ENCODE measurements at regions not wholly inside any gene's neighbourhood (a gene's known extent, or its start where the extent isn't known, plus 50 kb on each side); places are given as distances from the start of the nearest gene placed in this dataset.

DNA sequence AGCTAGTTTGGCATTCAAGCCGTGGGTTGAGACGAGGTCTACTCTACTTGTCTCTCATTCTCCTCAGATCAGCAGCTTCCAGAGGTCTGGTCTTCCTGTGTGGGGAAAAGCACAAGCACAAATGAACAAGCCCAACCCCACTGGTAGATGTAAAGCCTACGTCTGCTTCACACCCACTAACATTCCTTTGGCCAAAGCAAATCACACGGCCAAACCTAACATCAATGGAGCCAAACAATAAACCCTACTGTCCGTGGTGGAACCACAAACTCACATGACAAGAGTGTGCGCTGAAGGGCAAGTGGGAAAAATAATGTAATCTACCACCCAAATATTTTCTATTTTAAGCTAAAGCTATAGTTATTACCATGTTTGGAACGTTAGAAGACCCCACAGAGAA lies 179.3 kb upstream of the MGAT5 start:
- Histone ChIP-seq H3K36me3 (ENCODE audit: control insufficient read depth, insufficient read depth, low read length, severe bottlenecking) (no peaks in the 10 kb centered on the region), H3K27me3 (replicated peaks; ENCODE audit: control insufficient read depth, insufficient read depth, low read length) (peaks cover 4% of the 10 kb centered on the region), H3K9me3 (ENCODE audit: control insufficient read depth, low read length) (no peaks in the 10 kb centered on the region), H3K9ac (ENCODE audit: low read length) (no peak overlapping the region), H3K4me3 (ENCODE audit: low read length) (no peak overlapping the region), H3K4me1 (ENCODE audit: control insufficient read depth, insufficient read depth, low read length) (peaks cover 30% of the 10 kb centered on the region)
- no peak for DNase-seq (ENCODE audit: low read depth)

DNA sequence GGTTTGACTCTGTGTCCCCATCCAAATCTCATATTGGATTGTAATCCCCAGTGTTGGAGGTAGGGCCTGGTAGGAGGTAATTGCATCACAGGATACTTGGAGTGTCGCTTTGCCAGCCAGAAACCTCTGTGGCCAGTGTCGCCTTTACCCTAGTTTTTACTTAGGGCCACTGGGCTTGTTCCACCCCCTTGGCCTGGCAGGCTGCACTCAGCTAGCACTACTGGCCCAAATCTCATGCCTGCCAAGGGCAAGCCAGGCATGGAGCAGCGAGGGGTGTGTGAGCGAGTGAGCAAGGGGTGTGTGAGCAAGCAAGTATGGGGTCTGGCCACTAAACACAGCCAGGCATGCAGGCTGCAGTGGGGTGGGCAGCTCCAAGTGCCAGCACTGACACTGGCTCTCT lies 178.7 kb upstream of the MGAT5 start:
- H3K36me3 ChIP-seq (ENCODE audit: control insufficient read depth, insufficient read depth, low read length, severe bottlenecking) = no peaks in the 10 kb centered on the region
- H3K9me3 ChIP-seq (ENCODE audit: control insufficient read depth, low read length) = no peaks in the 10 kb centered on the region
- H3K9ac ChIP-seq (ENCODE audit: low read length) = no peak overlapping the region
- peaks cover 30% of the 10 kb centered on the region for H3K4me1 ChIP-seq (ENCODE audit: control insufficient read depth, insufficient read depth, low read length)
- no peak overlapping the region for H3K4me3 ChIP-seq (ENCODE audit: low read length)
- DNase-seq (ENCODE audit: low read depth) = no peak
- H3K27me3 ChIP-seq (replicated peaks; ENCODE audit: control insufficient read depth, insufficient read depth, low read length) = peaks cover 4% of the 10 kb centered on the region

DNA sequence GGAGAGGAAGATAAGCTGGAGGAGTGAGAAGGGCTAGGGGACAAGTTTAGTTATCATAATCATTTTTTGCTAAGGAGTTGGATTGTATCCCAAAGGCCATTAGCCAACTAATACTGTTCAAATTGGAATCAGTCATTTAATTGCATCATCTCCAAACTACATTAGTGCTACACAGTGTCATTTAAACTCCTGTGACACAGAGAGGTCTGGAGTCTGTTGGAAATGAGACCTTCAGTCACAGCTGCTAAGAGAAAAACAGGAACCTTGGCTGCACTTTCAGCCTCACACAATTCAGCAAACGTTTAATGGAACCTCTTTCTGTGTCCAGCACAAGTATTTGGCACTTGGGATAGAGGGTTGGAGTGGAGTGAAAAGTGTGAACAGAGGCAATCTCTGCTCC lies 175.5 kb upstream of the MGAT5 start:
- Histone ChIP-seq H3K4me1 (ENCODE audit: control insufficient read depth, insufficient read depth, low read length) (peaks cover 24% of the 10 kb centered on the region), H3K9ac (ENCODE audit: low read length) (no peak overlapping the region), H3K36me3 (ENCODE audit: control insufficient read depth, insufficient read depth, low read length, severe bottlenecking) (no peaks in the 10 kb centered on the region), H3K9me3 (ENCODE audit: control insufficient read depth, low read length) (no peaks in the 10 kb centered on the region), H3K27me3 (replicated peaks; ENCODE audit: control insufficient read depth, insufficient read depth, low read length) (peaks cover 5% of the 10 kb centered on the region), H3K4me3 (ENCODE audit: low read length) (no peak overlapping the region)
- no peak for DNase-seq (ENCODE audit: low read depth)

DNA sequence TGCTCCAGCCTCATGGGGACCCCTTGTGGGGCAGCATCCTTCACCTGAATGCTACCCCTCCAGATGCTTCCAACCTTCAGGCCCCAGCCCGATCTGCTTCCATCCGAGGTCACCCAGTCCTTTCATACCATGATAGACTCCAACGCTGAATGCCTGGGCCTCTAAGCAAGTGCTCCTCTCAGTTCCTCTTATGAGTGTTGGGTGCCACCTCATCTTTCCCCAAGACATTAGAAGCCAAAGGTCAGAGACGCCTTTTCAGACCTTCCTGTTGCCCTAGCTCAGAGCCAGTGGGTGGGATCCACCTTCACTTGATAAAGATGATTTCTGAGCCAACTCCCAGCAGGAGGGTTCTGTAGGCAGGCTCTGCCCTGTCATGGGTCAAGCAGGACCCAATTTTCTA lies 174.5 kb upstream of the MGAT5 start:
- Histone ChIP-seq H3K36me3 (ENCODE audit: control insufficient read depth, insufficient read depth, low read length, severe bottlenecking) (no peaks in the 10 kb centered on the region), H3K4me1 (ENCODE audit: control insufficient read depth, insufficient read depth, low read length) (peaks cover 21% of the 10 kb centered on the region), H3K27me3 (replicated peaks; ENCODE audit: control insufficient read depth, insufficient read depth, low read length) (peaks cover 5% of the 10 kb centered on the region), H3K9me3 (ENCODE audit: control insufficient read depth, low read length) (no peaks in the 10 kb centered on the region), H3K9ac (ENCODE audit: low read length) (no peak overlapping the region), H3K4me3 (ENCODE audit: low read length) (no peak overlapping the region)
- DNase-seq (ENCODE audit: low read depth) = no peak

DNA sequence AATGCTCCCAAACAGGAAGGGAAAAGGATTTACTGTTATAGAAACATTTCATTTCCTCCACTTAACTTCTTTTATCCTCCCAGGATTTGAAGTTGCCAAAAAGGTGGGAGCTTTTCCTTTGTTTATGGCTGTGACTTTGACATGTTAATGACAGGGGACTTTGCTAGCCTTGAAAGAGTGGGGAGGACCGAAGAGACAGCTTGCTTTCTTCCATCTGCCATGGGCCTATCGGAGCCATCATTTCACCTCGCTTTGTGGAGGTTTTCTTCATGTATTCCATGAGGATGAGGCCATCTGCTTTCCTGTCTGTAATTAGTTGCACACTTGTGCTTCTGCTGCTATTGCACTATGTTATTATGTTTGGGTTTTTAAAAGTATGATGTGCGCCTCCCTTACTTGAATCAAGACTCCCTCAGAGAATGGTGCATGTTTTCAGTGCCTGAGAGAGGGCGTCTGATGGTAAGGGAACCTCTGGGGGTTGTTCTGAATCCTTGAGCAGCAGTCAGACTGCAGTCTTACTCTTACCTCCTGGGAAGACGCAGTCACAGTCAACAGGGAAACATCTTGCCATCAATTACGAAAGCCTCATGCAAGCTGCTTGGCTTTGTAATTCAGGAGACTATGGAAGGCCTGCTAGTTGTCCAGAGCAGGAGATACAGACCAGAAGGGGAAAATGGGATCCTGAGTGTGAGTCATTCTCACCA lies 173.3 kb upstream of the MGAT5 start:
- no peak overlapping the region for H3K4me3 ChIP-seq (ENCODE audit: low read length)
- no peaks in the 10 kb centered on the region for H3K36me3 ChIP-seq (ENCODE audit: control insufficient read depth, insufficient read depth, low read length, severe bottlenecking)
- no peaks in the 10 kb centered on the region for H3K9me3 ChIP-seq (ENCODE audit: control insufficient read depth, low read length)
- peaks cover 19% of the 10 kb centered on the region for H3K4me1 ChIP-seq (ENCODE audit: control insufficient read depth, insufficient read depth, low read length)
- no peak overlapping the region for H3K9ac ChIP-seq (ENCODE audit: low read length)
- DNase-seq (ENCODE audit: low read depth) = peak; percentile 38
- peaks cover 5% of the 10 kb centered on the region for H3K27me3 ChIP-seq (replicated peaks; ENCODE audit: control insufficient read depth, insufficient read depth, low read length)

DNA sequence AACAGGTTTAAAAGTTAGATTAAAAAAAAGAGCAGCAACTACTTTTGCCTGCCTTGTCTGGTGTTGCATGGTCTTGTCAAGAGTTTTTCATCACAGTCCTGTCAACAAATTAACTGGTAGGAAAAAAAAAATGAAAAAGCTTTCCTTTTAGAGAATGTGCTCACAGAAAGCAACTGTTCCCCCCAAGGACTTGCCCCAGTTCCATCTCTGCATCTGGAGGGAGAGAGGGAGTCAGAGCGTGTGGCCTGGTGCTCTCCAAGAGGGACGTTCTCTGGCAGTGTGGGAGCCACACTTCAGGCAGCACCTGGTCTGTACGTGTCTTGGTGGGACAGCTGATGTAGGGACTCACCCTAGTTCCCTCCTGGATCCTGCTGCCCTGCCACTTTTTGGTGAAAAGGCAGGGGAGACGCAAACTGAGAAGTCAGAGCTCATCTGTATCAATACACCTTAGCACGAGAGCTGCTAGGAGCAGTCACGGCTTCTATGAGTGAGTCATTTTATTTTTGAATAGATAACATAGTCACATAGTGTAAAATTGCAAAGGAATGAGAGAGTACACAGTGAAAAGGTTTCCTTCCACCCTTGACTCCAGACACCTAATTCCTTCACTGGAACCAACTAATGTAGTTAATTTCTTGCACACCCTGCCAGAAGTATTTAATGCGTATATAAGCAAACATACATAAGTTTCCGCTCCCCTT lies 172.5 kb upstream of the MGAT5 start:
- peaks cover 5% of the 10 kb centered on the region for H3K27me3 ChIP-seq (replicated peaks; ENCODE audit: control insufficient read depth, insufficient read depth, low read length)
- H3K9me3 ChIP-seq (ENCODE audit: control insufficient read depth, low read length) = no peaks in the 10 kb centered on the region
- no peak overlapping the region for H3K4me3 ChIP-seq (ENCODE audit: low read length)
- no peak overlapping the region for H3K9ac ChIP-seq (ENCODE audit: low read length)
- DNase-seq (ENCODE audit: low read depth) = no peak
- peaks cover 12% of the 10 kb centered on the region for H3K4me1 ChIP-seq (ENCODE audit: control insufficient read depth, insufficient read depth, low read length)
- H3K36me3 ChIP-seq (ENCODE audit: control insufficient read depth, insufficient read depth, low read length, severe bottlenecking) = no peaks in the 10 kb centered on the region

DNA sequence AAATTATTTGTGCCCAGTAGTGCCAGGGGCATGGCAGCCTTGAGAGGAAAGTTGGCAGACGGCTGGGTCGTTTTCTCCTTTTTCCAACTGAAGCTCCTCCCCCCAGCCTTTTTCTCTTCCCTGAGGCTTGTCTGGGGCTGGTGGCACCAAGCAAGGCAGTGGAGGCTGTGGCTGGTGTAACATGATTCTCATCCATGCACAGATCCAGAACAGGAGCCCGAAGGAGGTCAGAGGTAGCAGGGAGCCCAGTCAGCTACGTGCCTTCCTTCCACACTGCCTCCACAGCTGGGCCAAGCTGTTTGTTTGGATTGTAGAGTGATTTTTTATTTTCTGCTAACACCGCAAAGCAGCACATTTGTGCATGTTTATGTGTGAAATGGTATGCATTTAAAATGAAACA lies 170.3 kb upstream of the MGAT5 start:
- peak; percentile 22 for DNase-seq (ENCODE audit: low read depth)
- no peaks in the 10 kb centered on the region for H3K36me3 ChIP-seq (ENCODE audit: control insufficient read depth, insufficient read depth, low read length, severe bottlenecking)
- H3K4me3 ChIP-seq (ENCODE audit: low read length) = no peak overlapping the region
- H3K4me1 ChIP-seq (ENCODE audit: control insufficient read depth, insufficient read depth, low read length) = peaks cover 8% of the 10 kb centered on the region
- H3K9me3 ChIP-seq (ENCODE audit: control insufficient read depth, low read length) = no peaks in the 10 kb centered on the region
- H3K9ac ChIP-seq (ENCODE audit: low read length) = no peak overlapping the region
- peaks cover 12% of the 10 kb centered on the region for H3K27me3 ChIP-seq (replicated peaks; ENCODE audit: control insufficient read depth, insufficient read depth, low read length)

DNA sequence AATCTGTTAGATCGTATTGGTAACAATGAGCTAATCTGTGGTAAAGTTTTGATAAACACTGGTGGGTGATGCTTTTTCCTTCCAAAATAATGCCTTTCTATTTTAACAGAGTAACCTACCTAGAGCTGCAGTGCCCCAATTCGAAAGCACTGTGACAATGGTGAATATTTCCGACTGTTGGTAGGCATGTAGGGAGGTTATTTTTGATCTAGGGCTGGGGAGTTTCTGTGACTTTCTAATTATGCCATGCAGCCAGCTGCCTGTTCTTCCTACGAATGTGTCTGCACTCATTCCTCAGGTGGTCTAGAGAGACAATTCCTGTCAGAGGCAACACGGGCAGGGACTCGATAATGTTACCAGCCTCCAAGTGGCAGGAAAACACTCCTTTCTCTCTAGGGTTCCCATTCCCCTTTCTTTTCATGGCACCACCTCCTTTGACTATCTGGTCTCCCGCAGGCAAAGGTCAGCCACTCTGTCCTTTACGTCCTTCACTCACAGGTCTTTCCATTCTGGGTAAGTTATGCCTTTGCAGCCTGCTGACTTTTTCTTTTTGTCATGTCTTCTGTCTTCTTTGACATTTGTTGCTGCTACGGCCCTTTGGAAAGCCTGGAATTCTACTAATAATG lies 167.2 kb upstream of the MGAT5 start:
- H3K27me3 ChIP-seq (replicated peaks; ENCODE audit: control insufficient read depth, insufficient read depth, low read length) = peaks cover 17% of the 10 kb centered on the region
- no peak for DNase-seq (ENCODE audit: low read depth)
- no peak overlapping the region for H3K4me3 ChIP-seq (ENCODE audit: low read length)
- H3K36me3 ChIP-seq (ENCODE audit: control insufficient read depth, insufficient read depth, low read length, severe bottlenecking) = no peaks in the 10 kb centered on the region
- no peaks in the 10 kb centered on the region for H3K4me1 ChIP-seq (ENCODE audit: control insufficient read depth, insufficient read depth, low read length)
- H3K9me3 ChIP-seq (ENCODE audit: control insufficient read depth, low read length) = no peaks in the 10 kb centered on the region
- no peak overlapping the region for H3K9ac ChIP-seq (ENCODE audit: low read length)

DNA sequence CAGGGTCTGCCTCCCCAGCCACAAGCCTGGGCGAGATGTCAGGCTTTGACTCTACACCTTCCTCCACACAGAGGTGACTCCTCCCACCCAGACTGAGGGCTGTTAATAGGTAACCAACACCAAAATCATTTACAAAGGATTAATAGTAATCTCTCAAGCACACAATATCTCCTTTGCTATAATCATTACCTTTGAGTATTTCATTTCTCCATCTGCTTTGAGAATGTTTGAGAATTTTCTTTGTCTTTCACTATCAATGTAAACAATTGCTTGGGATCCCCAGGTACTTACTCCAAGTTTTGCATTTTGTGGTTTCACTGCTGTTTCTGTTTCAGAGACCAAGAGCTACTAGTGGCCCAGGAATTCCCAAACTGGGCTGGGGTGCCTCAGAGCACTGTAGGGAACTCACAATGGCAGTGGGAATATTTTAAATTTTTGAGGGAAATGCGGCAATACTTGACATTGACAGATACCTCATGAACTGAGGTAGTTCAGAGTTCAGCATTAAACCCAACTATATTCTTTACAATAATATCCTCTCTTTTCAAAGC lies 166.4 kb upstream of the MGAT5 start:
- no peak for DNase-seq (ENCODE audit: low read depth)
- Histone ChIP-seq H3K9ac (ENCODE audit: low read length) (no peak overlapping the region), H3K4me1 (ENCODE audit: control insufficient read depth, insufficient read depth, low read length) (no peaks in the 10 kb centered on the region), H3K9me3 (ENCODE audit: control insufficient read depth, low read length) (no peaks in the 10 kb centered on the region), H3K27me3 (replicated peaks; ENCODE audit: control insufficient read depth, insufficient read depth, low read length) (peaks cover 19% of the 10 kb centered on the region), H3K4me3 (ENCODE audit: low read length) (no peak overlapping the region), H3K36me3 (ENCODE audit: control insufficient read depth, insufficient read depth, low read length, severe bottlenecking) (no peaks in the 10 kb centered on the region)

DNA sequence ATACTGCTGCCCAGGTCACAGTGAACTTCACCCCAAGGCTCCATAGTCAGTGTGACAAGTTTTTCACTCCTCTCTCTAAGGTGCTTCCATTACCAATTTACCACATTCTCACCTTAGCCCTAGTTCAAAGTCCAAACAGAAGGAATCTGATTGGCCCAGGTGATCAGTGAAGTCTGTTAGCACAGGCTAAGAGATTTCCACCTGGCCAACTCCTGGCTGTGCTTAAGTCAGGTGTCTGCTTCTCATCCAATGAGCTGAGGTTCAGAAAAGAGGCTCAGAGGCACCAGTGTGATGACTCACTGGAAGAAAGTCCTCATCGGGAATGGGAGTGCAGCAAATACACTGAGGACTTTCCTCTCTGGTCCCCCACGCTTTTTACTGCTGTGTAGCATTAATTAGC lies 164.4 kb upstream of the MGAT5 start:
- no peaks in the 10 kb centered on the region for H3K36me3 ChIP-seq (ENCODE audit: control insufficient read depth, insufficient read depth, low read length, severe bottlenecking)
- H3K4me1 ChIP-seq (ENCODE audit: control insufficient read depth, insufficient read depth, low read length) = no peaks in the 10 kb centered on the region
- DNase-seq (ENCODE audit: low read depth) = no peak
- H3K4me3 ChIP-seq (ENCODE audit: low read length) = no peak overlapping the region
- peaks cover 1% of the 10 kb centered on the region for H3K9me3 ChIP-seq (ENCODE audit: control insufficient read depth, low read length)
- no peak overlapping the region for H3K9ac ChIP-seq (ENCODE audit: low read length)
- peaks cover 14% of the 10 kb centered on the region for H3K27me3 ChIP-seq (replicated peaks; ENCODE audit: control insufficient read depth, insufficient read depth, low read length)

DNA sequence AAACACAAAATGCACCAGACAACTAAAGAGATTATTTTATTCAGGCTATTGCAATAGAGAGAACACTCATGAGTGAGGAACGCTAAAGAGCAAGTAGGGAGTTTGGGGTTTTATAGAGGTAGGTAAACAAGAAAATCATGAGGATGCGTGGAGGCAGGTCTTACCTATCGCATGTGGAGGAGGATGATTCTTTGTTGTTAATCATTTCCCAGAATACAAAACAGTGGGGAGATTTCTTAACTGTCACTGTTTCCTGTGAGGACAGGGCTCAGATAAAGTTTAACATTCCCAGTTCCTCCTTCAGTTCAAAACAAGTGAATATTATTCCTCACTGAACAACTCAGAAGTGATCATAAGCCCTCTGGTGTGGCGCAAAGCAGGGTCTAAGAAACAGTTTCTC lies 156.1 kb upstream of the MGAT5 start:
- no peaks in the 10 kb centered on the region for H3K36me3 ChIP-seq (ENCODE audit: control insufficient read depth, insufficient read depth, low read length, severe bottlenecking)
- H3K4me3 ChIP-seq (ENCODE audit: low read length) = no peak overlapping the region
- peak overlapping the region; percentile 37 for H3K9ac ChIP-seq (ENCODE audit: low read length)
- DNase-seq (ENCODE audit: low read depth) = no peak
- peaks cover 7% of the 10 kb centered on the region for H3K9me3 ChIP-seq (ENCODE audit: control insufficient read depth, low read length)
- peaks cover 22% of the 10 kb centered on the region for H3K4me1 ChIP-seq (ENCODE audit: control insufficient read depth, insufficient read depth, low read length)
- H3K27me3 ChIP-seq (replicated peaks; ENCODE audit: control insufficient read depth, insufficient read depth, low read length) = no peaks in the 10 kb centered on the region

Data from adipocyte (in vitro differentiated cells).